Caco-2 (cell line): ENCODE measurements at regions not wholly inside any gene's neighbourhood (a gene's known extent, or its start where the extent isn't known, plus 50 kb on each side); places are given as distances from the start of the nearest gene placed in this dataset.

Experiments used
- BruUV-seq: library from RNA; stranded (reverse); fragments of 400-500 nt; replicated peaks from 2 replicates; lab custom pipeline; 2021; lab: Mats Ljungman, UMichigan
- CTCF ChIA-PET: fragments of 300-600 bp; sonication (Branson Sonifier 250); formaldehyde crosslinking; loops from one replicate; lab custom pipeline; 2022; ENCODE audit warnings: antibody characterized with exemption; lab: Charles Lee
- POLR2A ChIA-PET: fragments of 300-600 bp; sonication (Branson Sonifier 250); formaldehyde crosslinking; loops from one replicate; lab custom pipeline; 2022; ENCODE audit warnings: antibody characterized with exemption; lab: Charles Lee
- DNase-seq, 2 experiments: peaks; one replicate each; pipeline versions ENCODE4 v3.0.0 to v3.0.0-alpha.2; 2020 to 2022
- H3K27me3 ChIP-seq: replicated peaks from 2 replicates; pipeline ENCODE4 v1.6.0; 2011; ENCODE audit warnings: low read length; ENCODE audit not compliant: control insufficient read depth, insufficient read depth
- H3K36me3 ChIP-seq: 2 replicates; pipeline ENCODE4 v1.5.1; 2011; ENCODE audit warnings: low read length; ENCODE audit not compliant: control insufficient read depth, insufficient read depth
- H3K4me1 ChIP-seq: fragments of 250-450 bp; sonication (Bioruptor Pico); 2 replicates; pipeline ENCODE4 v1.5.1; 2020; ENCODE audit warnings: mild to moderate bottlenecking
- H3K4me3 ChIP-seq: 2 replicates; pipeline ENCODE4 v1.5.1; 2011; ENCODE audit warnings: low read depth, mild to moderate bottlenecking, control low read depth, low read length
- H3K9me3 ChIP-seq: fragments of 250-450 bp; sonication (Bioruptor Pico); 2 replicates; pipeline ENCODE4 v1.5.1; 2020; ENCODE audit warnings: mild to moderate bottlenecking, moderate library complexity
- H3K27ac Mint-ChIP-seq: one replicate; pipeline ENCODE4 v1.8.0; 2022; ENCODE audit warnings: mixed read lengths; ENCODE audit not compliant: unreplicated experiment
- H3K27me3 Mint-ChIP-seq: one replicate; pipeline ENCODE4 v1.8.0; 2022; ENCODE audit warnings: mixed read lengths; ENCODE audit not compliant: insufficient read depth, unreplicated experiment
- H3K36me3 Mint-ChIP-seq: one replicate; pipeline ENCODE4 v1.8.0; 2022; ENCODE audit warnings: mild to moderate bottlenecking, mixed read lengths; ENCODE audit not compliant: insufficient read depth, unreplicated experiment
- H3K4me1 Mint-ChIP-seq: one replicate; pipeline ENCODE4 v1.8.0; 2022; ENCODE audit warnings: low read depth, mixed read lengths; ENCODE audit not compliant: unreplicated experiment
- H3K4me3 Mint-ChIP-seq: one replicate; pipeline ENCODE4 v1.8.0; 2022; ENCODE audit warnings: mild to moderate bottlenecking, moderate library complexity, mixed read lengths; ENCODE audit not compliant: unreplicated experiment
- H3K9me3 Mint-ChIP-seq: one replicate; pipeline ENCODE4 v1.8.0; 2022; ENCODE audit warnings: mixed read lengths; ENCODE audit not compliant: unreplicated experiment
- CTCF ChIP-seq, 2 experiments: fragments of 200-600 bp in 1 of 2; IDR thresholded peaks; 1 replicate in 1 of 2; 2 replicates in 1 of 2; pipeline versions ENCODE4 v1.5.1 to v1.8.0; 2011 to 2022; ENCODE audit warnings: antibody characterized with exemption in 1 of 2, control low read depth in 1 of 2, inconsistent platforms in 1 of 2, low read depth in 1 of 2, low read length in 1 of 2, mild to moderate bottlenecking in 1 of 2, moderate library complexity in 1 of 2; ENCODE audit not compliant: insufficient read depth in 1 of 2, severe bottlenecking in 1 of 2, unreplicated experiment in 1 of 2
- intact Hi-C: fragments of 100-400 bp; cut with micrococcal nuclease; formaldehyde crosslinking; loops from one replicate; pipeline ENCODE4 v1.10.0; 2022; ENCODE audit not compliant: unreplicated experiment

- BruUV-seq: no TSS peak
- no peaks in the 10 kb centered on the region for H3K36me3 Mint-ChIP-seq
- Histone ChIP-seq H3K36me3 (no peaks in the 10 kb centered on the region), H3K27me3 (no peaks in the 10 kb centered on the region), H3K4me3 (no peak overlapping the region), H3K9me3 (no peaks in the 10 kb centered on the region), H3K4me1 (peaks cover 5% of the 10 kb centered on the region; the same call in 1 of the 2 replicates)
- H3K9me3 Mint-ChIP-seq: no peaks in the 10 kb centered on the region
- no peaks in the 10 kb centered on the region for H3K27me3 Mint-ChIP-seq
- peaks cover 12% of the 10 kb centered on the region for H3K4me1 Mint-ChIP-seq
- intact Hi-C loops: loop anchor here (1.0 to 2.0 kb wide), 5 partner anchors 9 to 463 kb away; no protein-coding TSS in a partner anchor
- no peak overlapping the region for H3K4me3 Mint-ChIP-seq
- DNase-seq: peak; percentile 81 to 84
- ChIA-PET POLR2A (no interaction called here), CTCF (interaction anchor here (0.7 to 2.0 kb wide), 18 partner anchors 8 to 463 kb away, joined by 3 to 14 read pairs (median 6); no protein-coding TSS in a partner anchor)
- TF ChIP-seq CTCF (IDR thresholded peaks at IDR 0.05; ENCODE audit: insufficient read depth in 1 of 2, low read depth in 1 of 2, low read length in 1 of 2, severe bottlenecking in 1 of 2, unreplicated experiment in 1 of 2): peak; percentile 70 to 80
- no peak overlapping the region for H3K27ac Mint-ChIP-seq
These were observed 226.8 kb downstream of the LMX1A start for GRCh38 chr1:165129568-165130164.

GRCh38 chr1:165124772-165125171 is 231.7 kb downstream of the LMX1A start:
- TF ChIP-seq CTCF (IDR thresholded peaks at IDR 0.05; ENCODE audit: insufficient read depth in 1 of 2, low read depth in 1 of 2, low read length in 1 of 2, severe bottlenecking in 1 of 2, unreplicated experiment in 1 of 2): no peak
- CTCF ChIA-PET: interaction anchor here (0.7 kb wide), 1 partner anchor 17 kb away, joined by 6 read pairs; no protein-coding TSS in a partner anchor
- POLR2A ChIA-PET: no interaction called here
- no peaks in the 10 kb centered on the region for H3K36me3 ChIP-seq
- BruUV-seq: no TSS peak
- H3K4me1 ChIP-seq: peaks cover 2% of the 10 kb centered on the region; the same call in 1 of the 2 replicates
- Mint-ChIP-seq H3K9me3 (no peaks in the 10 kb centered on the region), H3K27me3 (peaks cover 7% of the 10 kb centered on the region), H3K27ac (no peak overlapping the region), H3K4me1 (peaks cover 6% of the 10 kb centered on the region), H3K36me3 (no peaks in the 10 kb centered on the region), H3K4me3 (no peak overlapping the region)
- no peaks in the 10 kb centered on the region for H3K9me3 ChIP-seq
- intact Hi-C loops: no loop called here
- H3K27me3 ChIP-seq: no peaks in the 10 kb centered on the region
- DNase-seq: no peak
- H3K4me3 ChIP-seq: no peak overlapping the region

- ChIA-PET CTCF (interaction anchor here (0.7 to 1.0 kb wide), 2 partner anchors 10 to 1797 kb away, joined by 3 read pairs; no protein-coding TSS in a partner anchor), POLR2A (no interaction called here)
- H3K27ac Mint-ChIP-seq: no peak overlapping the region
- Histone ChIP-seq H3K4me3 (no peak overlapping the region), H3K27me3 (no peaks in the 10 kb centered on the region), H3K36me3 (no peaks in the 10 kb centered on the region), H3K4me1 (no peaks in the 10 kb centered on the region), H3K9me3 (no peaks in the 10 kb centered on the region)
- TF ChIP-seq CTCF (IDR thresholded peaks at IDR 0.05; ENCODE audit: insufficient read depth in 1 of 2, low read depth in 1 of 2, low read length in 1 of 2, severe bottlenecking in 1 of 2, unreplicated experiment in 1 of 2): no peak
- no peak overlapping the region for H3K4me3 Mint-ChIP-seq
- no peaks in the 10 kb centered on the region for H3K4me1 Mint-ChIP-seq
- DNase-seq: no peak
- intact Hi-C loops: no loop called here
- no TSS peak for BruUV-seq
- H3K27me3 Mint-ChIP-seq: peaks cover 16% of the 10 kb centered on the region
- H3K36me3 Mint-ChIP-seq: no peaks in the 10 kb centered on the region
- no peaks in the 10 kb centered on the region for H3K9me3 Mint-ChIP-seq
These were observed 237.4 kb downstream of the LMX1A start for GRCh38 chr1:165119086-165119485.
